B cell (primary cell): ENCODE measurements at regions not wholly inside any gene's neighbourhood (a gene's known extent, or its start where the extent isn't known, plus 50 kb on each side); places are given as distances from the start of the nearest gene placed in this dataset.

ENCODE experiments used
- ATAC-seq: fragments of 200-7000 bp; cut with Tn5 transposase; one replicate; pipeline ENCODE4 v1.10.0; 2021; ENCODE audit warnings: low read depth, mild to moderate bottlenecking, moderate number of reproducible peaks, moderate library complexity
- CTCF ChIA-PET: fragments of 350-600 bp; sonication (Branson Sonifier 250); formaldehyde crosslinking; loops from one replicate; lab custom pipeline; 2021; ENCODE audit warnings: antibody characterized with exemption, inconsistent platforms; lab: Charles Lee
- POLR2A ChIA-PET: fragments of 350-600 bp; sonication (Branson Sonifier 250); formaldehyde crosslinking; loops from one replicate; lab custom pipeline; 2021; ENCODE audit warnings: antibody characterized with exemption; lab: Charles Lee
- DNase-seq: peaks from one replicate; pipeline ENCODE4 v3.0.0; 2013
- H2AFZ ChIP-seq: 2 replicates; pipeline ENCODE4 v1.6.1; 2012; ENCODE audit warnings: mild to moderate bottlenecking, low read depth, low read length; ENCODE audit not compliant: insufficient read depth, poor library complexity, severe bottlenecking
- H3K27ac ChIP-seq, 2 donors: 1 replicate in 1 of 2; 2 replicates in 1 of 2; pipeline ENCODE4 v1.5.1; 2012 to 2013; ENCODE audit warnings: low read length in 2 of 2, mild to moderate bottlenecking in 2 of 2, moderate library complexity in 1 of 2
- H3K27me3 ChIP-seq, 4 experiments: fragments of 200-600 bp in 1 of 4; sonication (generic) in 1 of 4; replicated peaks in 1 of 4; 1 replicate in 2 of 4; 2 replicates in 2 of 4; pipeline versions ENCODE4 v1.6.1 to v1.7.0; 2013 to 2016; ENCODE audit warnings: low read length in 3 of 4, mild to moderate bottlenecking in 2 of 4, mixed read lengths in 1 of 4, moderate library complexity in 1 of 4; ENCODE audit not compliant: insufficient read depth in 4 of 4, control insufficient read depth in 3 of 4; ENCODE audit errors: control extremely low read depth in 1 of 4
- H3K36me3 ChIP-seq, 2 experiments: replicated peaks in 1 of 2; 1 replicate in 1 of 2; 2 replicates in 1 of 2; pipeline versions ENCODE4 v1.6.1 to v1.7.1; 2013; ENCODE audit warnings: low read length in 1 of 2; ENCODE audit not compliant: insufficient read depth in 2 of 2, control insufficient read depth in 1 of 2; ENCODE audit errors: control extremely low read depth in 1 of 2, extremely low read depth in 1 of 2
- H3K4me1 ChIP-seq, 2 donors: fragments of 200-600 bp in 1 of 2; sonication (generic) in 1 of 2; 1 replicate in 1 of 2; 2 replicates in 1 of 2; pipeline versions ENCODE4 v1.5.1 to v1.6.1; 2013 to 2017; ENCODE audit warnings: low read length in 2 of 2; ENCODE audit not compliant: control insufficient read depth in 2 of 2, insufficient read depth in 2 of 2
- H3K4me2 ChIP-seq: replicated peaks from 2 replicates; pipeline ENCODE3; 2012; ENCODE audit warnings: mild to moderate bottlenecking, low read depth, low read length; ENCODE audit not compliant: poor library complexity, severe bottlenecking
- H3K4me3 ChIP-seq, 5 experiments: fragments of 200-600 bp in 1 of 5; sonication (generic) in 1 of 5; 1 replicate in 3 of 5; 2 replicates in 2 of 5; pipeline versions ENCODE4 v1.5.1 to v1.7.0; 2011 to 2016; ENCODE audit warnings: low read length in 4 of 5, mild to moderate bottlenecking in 4 of 5, low read depth in 2 of 5, control low read depth in 1 of 5, moderate library complexity in 1 of 5; ENCODE audit not compliant: insufficient read depth in 1 of 5; ENCODE audit errors: control extremely low read depth in 1 of 5, extremely low read depth in 1 of 5
- H3K79me2 ChIP-seq: fragments of 200-600 bp; sonication (generic); one replicate; pipeline ENCODE4 v1.6.0; 2016; ENCODE audit warnings: low read length; ENCODE audit not compliant: control insufficient read depth, insufficient read depth
- H3K9ac ChIP-seq: fragments of 200-600 bp; sonication (generic); 2 replicates; pipeline ENCODE4 v1.6.1; 2017; ENCODE audit warnings: mild to moderate bottlenecking, low read length, moderate library complexity
- H3K9me3 ChIP-seq, 3 donors: one replicate each; pipeline versions ENCODE4 v1.6.1 to v1.7.1; 2013; ENCODE audit warnings: low read length in 2 of 3; ENCODE audit not compliant: control insufficient read depth in 2 of 3, insufficient read depth in 1 of 3; ENCODE audit errors: control extremely low read depth in 1 of 3
- H4K20me1 ChIP-seq: 2 replicates; pipeline ENCODE4 v1.6.0; 2012; ENCODE audit warnings: mild to moderate bottlenecking, low read length; ENCODE audit not compliant: insufficient read depth, control insufficient read depth, poor library complexity, severe bottlenecking
- H3K27ac Mint-ChIP-seq: one replicate; pipeline ENCODE4 v1.8.0; 2021; ENCODE audit warnings: mixed read lengths
- H3K27me3 Mint-ChIP-seq: one replicate; pipeline ENCODE4 v1.8.0; 2021; ENCODE audit warnings: mixed read lengths
- H3K4me1 Mint-ChIP-seq: one replicate; pipeline ENCODE4 v1.8.0; 2021; ENCODE audit warnings: mixed read lengths
- H3K4me3 Mint-ChIP-seq: one replicate; pipeline ENCODE4 v1.8.0; 2021; ENCODE audit warnings: mixed read lengths
- H3K9me3 Mint-ChIP-seq: one replicate; pipeline ENCODE4 v1.8.0; 2022; ENCODE audit warnings: mixed read lengths; ENCODE audit not compliant: insufficient read depth
- CTCF ChIP-seq: fragments of 200-600 bp; IDR thresholded peaks from one replicate; pipeline ENCODE4 v1.8.0; 2022; ENCODE audit warnings: antibody characterized with exemption, mild to moderate bottlenecking
- EZH2 ChIP-seq: IDR thresholded peaks from 2 replicates; pipeline ENCODE4 v1.6.1; 2012; ENCODE audit warnings: borderline replicate concordance, low read depth, mild to moderate bottlenecking, moderate library complexity, low read length; ENCODE audit not compliant: insufficient read depth, poor library complexity, severe bottlenecking
- WGBS: methylation state at CpG from one replicate; pipeline ENCODE4 v1.1.5; 2013; ENCODE audit warnings: missing lambda C conversion rate; ENCODE audit not compliant: insufficient coverage; 5-methylcytosine and 5-hydroxymethylcytosine counted together
- intact Hi-C: fragments of 100-400 bp; cut with micrococcal nuclease; formaldehyde crosslinking; loops from one replicate; pipeline ENCODE4 v1.10.0; 2022

GRCh38 chr15:96551196-96551595, 220.7 kb downstream of the NR2F2 start:
- no peaks in the 10 kb centered on the region for H3K4me1 ChIP-seq
- ATAC-seq (no peak), DNase-seq (no peak)
- H2AFZ ChIP-seq = no peak overlapping the region
- H3K4me3 ChIP-seq = no peak overlapping the region
- H4K20me1 ChIP-seq = no peaks in the 10 kb centered on the region
- no peaks in the 10 kb centered on the region for H3K36me3 ChIP-seq
- Mint-ChIP-seq H3K27ac (no peak overlapping the region), H3K27me3 (no peaks in the 10 kb centered on the region), H3K9me3 (no peaks in the 10 kb centered on the region), H3K4me3 (no peak overlapping the region), H3K4me1 (no peaks in the 10 kb centered on the region)
- H3K27me3 ChIP-seq = no peaks in the 10 kb centered on the region
- H3K9ac ChIP-seq = no peak overlapping the region
- H3K79me2 ChIP-seq = no peaks in the 10 kb centered on the region
- TF ChIP-seq CTCF = no peak
- TF ChIP-seq EZH2 = no peak
- 92% methylated on average over 2 of the region's 4 CpGs for WGBS
- ChIA-PET CTCF (no interaction called here), POLR2A (no interaction called here)
- no peak overlapping the region for H3K27ac ChIP-seq
- intact Hi-C loops = no loop called here
- peaks cover 0 to 3% (median 0%) of the 10 kb centered on the region in 3 donors for H3K9me3 ChIP-seq
- no peak overlapping the region for H3K4me2 ChIP-seq

GRCh38 chr15:96551722-96552121, 221.2 kb downstream of the NR2F2 start:
- H3K4me1 Mint-ChIP-seq = no peaks in the 10 kb centered on the region
- POLR2A ChIA-PET = no interaction called here
- no CpG with 5 or more reads among the region's 3 CpGs for WGBS

More at GRCh38 chr15:96551722-96552121, 221.2 kb downstream of the NR2F2 start:
- peaks cover 0 to 3% (median 0%) of the 10 kb centered on the region in 3 donors for H3K9me3 ChIP-seq
- H3K4me3 ChIP-seq = no peak overlapping the region
- Mint-ChIP-seq H3K27me3 (no peaks in the 10 kb centered on the region), H3K9me3 (no peaks in the 10 kb centered on the region), H3K4me3 (no peak overlapping the region), H3K27ac (no peak overlapping the region)
- H2AFZ ChIP-seq = no peak overlapping the region
- H3K36me3 ChIP-seq = no peaks in the 10 kb centered on the region
- no peak overlapping the region for H3K9ac ChIP-seq
- H4K20me1 ChIP-seq = no peaks in the 10 kb centered on the region
- intact Hi-C loops = no loop called here
- H3K79me2 ChIP-seq = no peaks in the 10 kb centered on the region
- ATAC-seq = no peak
- no peak for TF ChIP-seq EZH2
- no peak for TF ChIP-seq CTCF
- no peak overlapping the region for H3K4me2 ChIP-seq
- H3K27ac ChIP-seq = no peak overlapping the region
- H3K4me1 ChIP-seq = no peaks in the 10 kb centered on the region
- no peaks in the 10 kb centered on the region for H3K27me3 ChIP-seq
- DNase-seq = no peak
- CTCF ChIA-PET = no interaction called here
